IPS DF 6.9 (cell line): ENCODE measurements at regions not wholly inside any gene's neighbourhood (a gene's known extent, or its start where the extent isn't known, plus 50 kb on each side); places are given as distances from the start of the nearest gene placed in this dataset.

Source experiments
- DNase-seq: peaks from one replicate; pipeline ENCODE4 v3.0.0-alpha.2; 2013; ENCODE audit warnings: low read depth, low spot score
- H3K27ac ChIP-seq: one replicate; pipeline ENCODE4 v1.5.1; 2013; ENCODE audit warnings: low read length, control low read depth
- H3K27me3 ChIP-seq: 2 replicates; pipeline ENCODE4 v1.6.1; 2013; ENCODE audit warnings: mild to moderate bottlenecking, low read length; ENCODE audit not compliant: control insufficient read depth, insufficient read depth
- H3K36me3 ChIP-seq: 2 replicates; pipeline ENCODE4 v1.6.1; 2013; ENCODE audit warnings: low read length; ENCODE audit not compliant: control insufficient read depth, insufficient read depth
- H3K4me1 ChIP-seq: 2 replicates; pipeline ENCODE4 v1.6.1; 2013; ENCODE audit warnings: low read length; ENCODE audit not compliant: control insufficient read depth, insufficient read depth
- H3K4me3 ChIP-seq: 2 replicates; pipeline ENCODE4 v1.5.1; 2013; ENCODE audit warnings: mild to moderate bottlenecking, low read length
- H3K9me3 ChIP-seq: 2 replicates; pipeline ENCODE4 v1.6.1; 2013; ENCODE audit warnings: low read length, inconsistent platforms; ENCODE audit not compliant: control insufficient read depth, insufficient read depth
- WGBS: extraction: QIAGEN DNeasy Blood & Tissue Kit; methylation state at CpG from one replicate; pipeline ENCODE4 v1.1.7; 2013; ENCODE audit warnings: mixed read lengths, missing lambda C conversion rate; ENCODE audit not compliant: insufficient read length, insufficient coverage; 5-methylcytosine and 5-hydroxymethylcytosine counted together

GRCh38 chr21:27693376-27693775, 726.5 kb upstream of the ADAMTS5 start:
- Histone ChIP-seq H3K4me1 (no peaks in the 10 kb centered on the region), H3K36me3 (no peaks in the 10 kb centered on the region), H3K4me3 (no peak overlapping the region), H3K9me3 (no peaks in the 10 kb centered on the region; the same call in 1 of the 2 replicates), H3K27me3 (no peaks in the 10 kb centered on the region), H3K27ac (no peak overlapping the region)
- no CpG with 5 or more reads among the region's 6 CpGs for WGBS
- DNase-seq = no peak

- no peaks in the 10 kb centered on the region for H3K36me3 ChIP-seq
- DNase-seq = no peak
- no peaks in the 10 kb centered on the region for H3K27me3 ChIP-seq
- no peaks in the 10 kb centered on the region for H3K4me1 ChIP-seq
- H3K4me3 ChIP-seq = no peak overlapping the region
- no peak overlapping the region for H3K27ac ChIP-seq
- no peaks in the 10 kb centered on the region; the same call in 1 of the 2 replicates for H3K9me3 ChIP-seq
- WGBS = no CpG with 5 or more reads among the region's 1 CpG
Measured at GRCh38 chr21:27691516-27691915, 724.6 kb upstream of the ADAMTS5 start.

GRCh38 chr21:27691006-27691405, 724.1 kb upstream of the ADAMTS5 start:
- DNase-seq = no peak
- no peaks in the 10 kb centered on the region for H3K4me1 ChIP-seq
- WGBS = no CpG with 5 or more reads among the region's 1 CpG
- no peak overlapping the region for H3K4me3 ChIP-seq
- H3K27me3 ChIP-seq = no peaks in the 10 kb centered on the region
- H3K9me3 ChIP-seq = no peaks in the 10 kb centered on the region; the same call in 1 of the 2 replicates
- no peaks in the 10 kb centered on the region for H3K36me3 ChIP-seq
- H3K27ac ChIP-seq = no peak overlapping the region

- Histone ChIP-seq H3K27ac (no peak overlapping the region), H3K4me3 (no peak overlapping the region), H3K27me3 (no peaks in the 10 kb centered on the region), H3K4me1 (no peaks in the 10 kb centered on the region), H3K36me3 (no peaks in the 10 kb centered on the region), H3K9me3 (no peaks in the 10 kb centered on the region; the same call in 1 of the 2 replicates)
- DNase-seq = no peak
- no CpG with 5 or more reads among the region's 4 CpGs for WGBS
Measured at GRCh38 chr21:27690426-27690825, 723.5 kb upstream of the ADAMTS5 start.

- H3K36me3 ChIP-seq = no peaks in the 10 kb centered on the region
- H3K9me3 ChIP-seq = no peaks in the 10 kb centered on the region; the same call in 1 of the 2 replicates
- no peaks in the 10 kb centered on the region for H3K4me1 ChIP-seq
- no peak for DNase-seq
- H3K27me3 ChIP-seq = no peaks in the 10 kb centered on the region
- no peak overlapping the region for H3K4me3 ChIP-seq
- H3K27ac ChIP-seq = no peak overlapping the region
Measured at GRCh38 chr21:27688773-27689172, 721.9 kb upstream of the ADAMTS5 start.

GRCh38 chr21:27683292-27683691, 716.4 kb upstream of the ADAMTS5 start:
- H3K4me1 ChIP-seq = no peaks in the 10 kb centered on the region
- no peaks in the 10 kb centered on the region for H3K36me3 ChIP-seq
- no peaks in the 10 kb centered on the region for H3K27me3 ChIP-seq
- DNase-seq = no peak
- no peak overlapping the region for H3K4me3 ChIP-seq
- no peaks in the 10 kb centered on the region; the same call in 1 of the 2 replicates for H3K9me3 ChIP-seq
- H3K27ac ChIP-seq = no peak overlapping the region
- WGBS = no CpG with 5 or more reads among the region's 2 CpGs

GRCh38 chr21:27681841-27682240, 715.0 kb upstream of the ADAMTS5 start:
- DNase-seq = no peak
- no CpG with 5 or more reads among the region's 2 CpGs for WGBS
- H3K4me3 ChIP-seq = no peak overlapping the region
- H3K9me3 ChIP-seq = no peaks in the 10 kb centered on the region; the same call in 1 of the 2 replicates
- no peak overlapping the region for H3K27ac ChIP-seq
- no peaks in the 10 kb centered on the region for H3K36me3 ChIP-seq
- no peaks in the 10 kb centered on the region for H3K27me3 ChIP-seq
- no peaks in the 10 kb centered on the region for H3K4me1 ChIP-seq

- no peaks in the 10 kb centered on the region for H3K27me3 ChIP-seq
- H3K36me3 ChIP-seq = no peaks in the 10 kb centered on the region
- H3K4me1 ChIP-seq = no peaks in the 10 kb centered on the region
- H3K4me3 ChIP-seq = no peak overlapping the region
- DNase-seq = no peak
- no peak overlapping the region for H3K27ac ChIP-seq
- no peaks in the 10 kb centered on the region; the same call in 1 of the 2 replicates for H3K9me3 ChIP-seq
Measured at GRCh38 chr21:27681038-27681437, 714.1 kb upstream of the ADAMTS5 start.

GRCh38 chr21:27680181-27680580, 713.3 kb upstream of the ADAMTS5 start:
- H3K27ac ChIP-seq = no peak overlapping the region
- no peaks in the 10 kb centered on the region for H3K4me1 ChIP-seq
- no peak overlapping the region for H3K4me3 ChIP-seq
- no peaks in the 10 kb centered on the region for H3K36me3 ChIP-seq
- DNase-seq = no peak
- no peaks in the 10 kb centered on the region for H3K27me3 ChIP-seq
- H3K9me3 ChIP-seq = no peaks in the 10 kb centered on the region; the same call in 1 of the 2 replicates

GRCh38 chr21:27678511-27678910, 711.6 kb upstream of the ADAMTS5 start:
- H3K4me1 ChIP-seq = no peaks in the 10 kb centered on the region
- no peak overlapping the region for H3K27ac ChIP-seq
- H3K9me3 ChIP-seq = no peaks in the 10 kb centered on the region; the same call in 1 of the 2 replicates
- H3K27me3 ChIP-seq = no peaks in the 10 kb centered on the region
- WGBS = no CpG with 5 or more reads among the region's 2 CpGs
- no peak for DNase-seq
- no peaks in the 10 kb centered on the region for H3K36me3 ChIP-seq
- H3K4me3 ChIP-seq = no peak overlapping the region

- Histone ChIP-seq H3K36me3 (no peaks in the 10 kb centered on the region), H3K4me1 (no peaks in the 10 kb centered on the region), H3K27ac (no peak overlapping the region), H3K27me3 (no peaks in the 10 kb centered on the region), H3K4me3 (no peak overlapping the region), H3K9me3 (no peaks in the 10 kb centered on the region; the same call in 1 of the 2 replicates)
- DNase-seq = no peak
- no CpG with 5 or more reads among the region's 2 CpGs for WGBS
Measured at GRCh38 chr21:27677546-27677945, 710.7 kb upstream of the ADAMTS5 start.
